ENCODE measurements at regions not wholly inside any gene's neighbourhood (a gene's known extent, or its start where the extent isn't known, plus 50 kb on each side); places are given as distances from the start of the nearest gene placed in this dataset.
"Not testable (repeated sequence)": the region's sequence is repeated elsewhere in the genome, so short reads cannot be mapped to it uniquely, and the experiment has no call there.

DNA sequence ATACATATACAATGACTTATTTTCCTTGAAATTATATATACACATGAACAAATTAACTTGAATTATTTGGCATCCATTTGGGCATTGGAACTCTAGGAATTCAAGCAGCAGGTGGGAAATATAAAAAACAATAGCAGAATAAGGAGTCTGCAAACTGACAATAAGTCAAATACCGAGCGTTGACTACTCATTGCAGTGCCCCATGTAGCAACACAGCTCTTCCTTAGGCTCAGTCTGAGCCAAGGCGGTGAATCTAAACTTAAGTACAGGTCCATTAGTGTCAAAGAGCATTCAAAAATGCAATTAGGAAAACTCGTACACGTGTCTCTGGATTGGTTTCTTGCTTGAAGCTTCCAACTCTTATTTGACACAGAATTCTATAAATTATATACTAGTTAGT is 462.5 kb upstream of the KLF12 start:
- no peak for DNase-seq

GRCh38 chr13:74593688-74594087 is 459.5 kb upstream of the KLF12 start:
- no peak for DNase-seq

DNA sequence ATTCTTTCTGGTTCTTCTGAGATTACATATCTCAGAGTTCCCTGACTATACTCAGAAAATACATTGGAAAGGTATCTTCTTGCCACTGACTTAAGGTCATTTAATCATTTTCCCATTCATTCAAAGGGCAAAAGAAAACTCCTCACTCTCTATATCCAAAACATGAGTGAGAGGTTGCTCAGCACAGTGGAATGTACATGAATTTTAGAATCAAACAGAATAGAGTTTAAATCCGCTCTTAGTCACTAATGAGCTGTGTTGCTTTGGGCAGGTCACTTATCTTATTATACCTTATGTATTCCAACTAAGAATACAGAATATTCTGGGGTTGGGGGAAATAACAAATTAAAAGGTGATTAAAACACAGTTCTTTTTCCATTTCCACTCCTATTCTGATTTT is 452.6 kb upstream of the KLF12 start:
- no peak for DNase-seq

DNA sequence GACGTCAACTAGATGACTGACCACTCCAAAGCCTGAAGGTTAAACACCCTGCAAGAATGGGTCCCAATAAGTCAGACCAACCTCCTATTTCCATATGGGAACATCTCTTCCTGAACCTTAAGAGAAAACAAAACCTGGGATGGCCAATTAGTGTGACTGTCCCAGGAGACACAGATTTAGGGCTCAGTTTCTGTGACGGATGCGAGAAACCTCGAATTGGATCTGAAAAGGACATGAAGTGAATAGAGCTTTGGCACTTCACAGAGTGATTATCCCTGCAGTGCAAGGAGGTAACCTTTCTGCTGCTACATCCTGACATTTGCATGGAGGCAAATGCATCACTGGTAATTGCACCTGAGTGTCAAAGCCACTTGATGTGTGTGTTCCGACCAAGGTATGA is 442.2 kb upstream of the KLF12 start:
- peak in 2 of 58 donors; percentile 16 to 41 for DNase-seq

DNA sequence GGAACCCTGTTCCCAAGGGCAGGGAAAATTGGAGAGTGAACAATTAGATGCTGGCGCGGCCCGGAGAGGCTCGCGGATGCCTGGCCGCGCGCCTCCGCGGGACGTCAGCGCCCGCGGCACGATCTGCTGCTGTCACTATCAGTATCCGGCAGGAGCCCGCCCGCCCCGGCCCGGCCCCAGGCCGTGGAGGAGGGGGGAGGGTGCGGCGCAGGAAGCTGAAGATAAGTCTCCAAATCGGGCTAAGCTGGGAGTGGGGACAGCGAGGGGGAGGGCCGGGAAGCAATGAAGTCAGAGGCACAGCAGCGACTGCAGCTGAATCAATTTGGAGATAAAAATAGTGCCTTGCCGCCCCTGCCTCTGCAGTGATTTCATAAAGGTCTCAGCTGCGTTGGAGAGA is 441.5 kb upstream of the KLF12 start:
- DNase-seq: peak; percentile 11 to 83 (median 59)

- peak in 9 of 58 donors; percentile 17 to 78 (median 44) for DNase-seq
Observed at GRCh38 chr13:74574964-74575728, 440.9 kb upstream of the KLF12 start.

- peak in 4 of 58 donors; percentile 0 to 1 (median 0) for DNase-seq
Observed at GRCh38 chr13:74573654-74574053, 439.4 kb upstream of the KLF12 start.

- no peak for DNase-seq
Observed at GRCh38 chr13:74571811-74572210, 437.6 kb upstream of the KLF12 start.

DNA sequence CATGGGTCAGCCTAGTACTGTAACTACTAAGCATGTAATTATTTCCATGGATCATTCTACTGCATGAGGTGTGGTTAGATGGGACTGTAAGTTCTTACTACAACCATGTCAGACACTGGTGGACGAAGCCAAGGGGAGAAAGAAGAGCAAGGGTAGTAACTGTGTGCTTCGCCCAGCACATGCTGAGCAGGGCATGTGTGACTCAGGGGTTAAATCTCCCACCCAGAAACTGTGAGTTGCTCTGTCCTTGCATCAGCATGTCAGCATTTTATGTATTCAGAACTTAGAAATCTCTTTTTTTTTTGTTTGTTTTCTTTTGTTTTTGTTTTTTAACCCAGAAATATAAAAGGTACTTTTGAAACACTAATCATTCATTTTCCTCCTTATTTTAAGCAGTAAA is 436.6 kb upstream of the KLF12 start:
- DNase-seq: no peak

GRCh38 chr13:74570046-74570445 is 435.8 kb upstream of the KLF12 start:
- DNase-seq: no peak

GRCh38 chr13:74569251-74569650 is 435.0 kb upstream of the KLF12 start:
- DNase-seq: no peak

DNA sequence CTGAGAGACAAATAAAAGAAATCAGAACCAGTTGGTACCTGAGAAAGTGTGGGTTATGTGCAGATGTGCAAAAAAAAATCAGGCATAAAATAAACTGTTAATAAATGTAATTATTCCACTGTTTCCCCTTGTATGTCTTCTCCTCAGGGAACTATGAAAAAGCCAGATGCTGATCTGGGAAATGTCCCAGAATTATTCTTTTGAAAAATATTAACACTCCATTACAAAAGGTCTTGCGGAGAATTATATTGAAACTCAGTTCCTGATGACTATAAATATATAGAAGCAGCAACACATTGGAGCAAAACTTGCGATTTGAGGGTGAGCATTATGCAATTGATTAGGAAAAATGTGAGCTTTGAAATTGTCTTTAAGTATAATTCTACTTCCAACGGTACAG is 433.3 kb upstream of the KLF12 start:
- no peak for DNase-seq

GRCh38 chr13:74562381-74562780 is 428.2 kb upstream of the KLF12 start:
- no peak for DNase-seq

DNA sequence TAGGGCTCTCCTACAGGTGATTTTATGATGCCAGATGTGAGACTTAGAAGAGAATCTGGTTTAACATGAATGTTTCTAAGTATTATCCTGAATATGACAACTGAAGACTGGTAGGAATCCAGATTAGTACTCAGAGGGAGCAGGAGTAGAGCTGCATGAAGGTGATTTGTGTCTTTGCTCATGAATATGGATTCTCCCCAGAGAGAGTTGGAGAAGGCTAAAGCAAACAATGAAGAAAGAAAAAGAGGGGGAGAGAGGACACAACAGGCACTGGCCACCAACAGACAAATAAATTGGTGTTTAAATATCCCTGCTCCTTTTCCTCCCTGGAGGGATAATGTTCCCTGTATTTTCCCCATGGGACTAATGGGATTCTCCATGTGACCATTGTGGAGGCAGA is 427.0 kb upstream of the KLF12 start:
- no peak for DNase-seq

GRCh38 chr13:74560325-74560724 is 426.1 kb upstream of the KLF12 start:
- no peak for DNase-seq

DNA sequence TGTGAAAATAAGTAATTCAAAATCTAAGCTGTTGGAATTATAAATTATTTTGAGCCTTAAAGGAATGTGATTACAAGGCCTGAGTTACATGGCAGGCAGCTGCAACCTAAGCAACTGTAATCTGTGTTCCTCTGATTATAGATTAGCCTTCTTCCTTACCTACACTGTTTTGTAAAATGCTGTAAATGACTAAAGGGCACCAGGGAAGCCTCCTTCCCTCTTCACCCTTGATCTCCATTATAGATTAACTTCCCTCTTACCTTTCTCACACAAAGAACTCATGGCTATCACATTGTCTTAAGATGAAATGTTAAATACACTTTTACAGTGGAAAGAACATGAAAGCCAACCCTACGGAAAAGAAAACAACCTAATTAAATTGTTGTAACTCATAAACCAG is 423.7 kb upstream of the KLF12 start:
- DNase-seq: no peak

GRCh38 chr13:74555651-74556420 is 421.6 kb upstream of the KLF12 start:
- no peak for DNase-seq

GRCh38 chr13:74555276-74555625 is 421.0 kb upstream of the KLF12 start:
- no peak for DNase-seq

GRCh38 chr13:74554569-74555275 is 420.5 kb upstream of the KLF12 start:
- no peak for DNase-seq

DNA sequence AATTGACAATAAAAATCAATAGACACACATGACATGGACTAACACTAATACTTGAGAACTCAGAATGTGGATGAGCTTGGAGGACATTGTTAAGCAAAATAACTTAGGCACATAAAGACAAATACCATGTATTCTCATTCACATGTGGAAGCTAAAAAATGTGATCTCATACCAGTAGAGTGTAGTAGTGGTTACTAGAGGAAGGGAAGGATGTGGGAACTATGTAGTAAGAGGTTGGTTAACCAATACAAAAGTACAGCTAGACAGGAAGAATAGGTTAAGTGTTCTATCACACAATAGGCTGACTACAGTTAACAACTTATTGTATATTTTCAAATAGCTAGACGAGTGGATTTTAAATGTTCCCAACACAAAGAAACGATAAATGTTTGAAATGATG is 415.8 kb upstream of the KLF12 start:
- no peak for DNase-seq

GRCh38 chr13:74536649-74537048 is 402.4 kb upstream of the KLF12 start:
- DNase-seq: not testable (repeated sequence)

DNA sequence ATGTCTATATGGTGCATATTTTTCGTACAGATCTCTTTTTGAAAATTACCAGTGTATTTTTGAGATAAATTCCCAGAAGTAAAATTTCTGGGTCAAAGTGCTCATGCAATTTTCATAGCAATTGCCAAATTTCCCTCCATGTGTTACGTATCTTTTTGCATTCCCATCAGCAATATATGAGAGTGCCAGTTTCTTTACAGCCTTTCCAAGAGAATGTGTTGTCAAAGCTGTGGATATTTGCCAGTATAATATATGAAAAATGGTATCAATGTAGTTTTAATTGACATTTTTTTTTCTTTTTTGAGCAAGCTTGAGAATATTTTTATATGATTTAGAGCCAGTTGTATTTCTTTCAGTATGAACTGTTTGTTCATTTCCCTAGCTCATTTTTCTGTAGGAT is 399.0 kb upstream of the KLF12 start:
- no peak for DNase-seq
